ENCODE measurements at regions not wholly inside any gene's neighbourhood (a gene's known extent, or its start where the extent isn't known, plus 50 kb on each side); places are given as distances from the start of the nearest gene placed in this dataset.

DNA sequence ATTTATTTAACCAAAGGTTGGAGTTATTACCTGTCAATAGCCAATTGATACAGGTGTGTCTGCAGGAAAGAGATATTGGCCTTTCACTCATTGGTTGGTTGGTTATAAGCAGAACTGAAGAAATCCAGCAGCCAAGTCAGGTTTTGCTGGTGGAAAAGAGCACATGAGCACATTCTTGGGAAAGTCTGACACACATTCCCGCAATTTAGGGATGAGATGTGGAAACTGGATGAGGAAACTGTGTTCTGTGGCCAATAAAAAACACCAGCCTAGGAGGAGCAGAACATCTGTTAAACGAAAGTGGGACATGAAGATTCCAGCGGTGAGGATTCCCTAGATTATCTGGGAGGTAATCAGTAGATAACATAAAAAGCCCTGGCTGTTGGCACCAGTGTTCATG, 567.4 kb upstream of the CPEB2 start:
- TF ChIP-seq, protein P1, sequence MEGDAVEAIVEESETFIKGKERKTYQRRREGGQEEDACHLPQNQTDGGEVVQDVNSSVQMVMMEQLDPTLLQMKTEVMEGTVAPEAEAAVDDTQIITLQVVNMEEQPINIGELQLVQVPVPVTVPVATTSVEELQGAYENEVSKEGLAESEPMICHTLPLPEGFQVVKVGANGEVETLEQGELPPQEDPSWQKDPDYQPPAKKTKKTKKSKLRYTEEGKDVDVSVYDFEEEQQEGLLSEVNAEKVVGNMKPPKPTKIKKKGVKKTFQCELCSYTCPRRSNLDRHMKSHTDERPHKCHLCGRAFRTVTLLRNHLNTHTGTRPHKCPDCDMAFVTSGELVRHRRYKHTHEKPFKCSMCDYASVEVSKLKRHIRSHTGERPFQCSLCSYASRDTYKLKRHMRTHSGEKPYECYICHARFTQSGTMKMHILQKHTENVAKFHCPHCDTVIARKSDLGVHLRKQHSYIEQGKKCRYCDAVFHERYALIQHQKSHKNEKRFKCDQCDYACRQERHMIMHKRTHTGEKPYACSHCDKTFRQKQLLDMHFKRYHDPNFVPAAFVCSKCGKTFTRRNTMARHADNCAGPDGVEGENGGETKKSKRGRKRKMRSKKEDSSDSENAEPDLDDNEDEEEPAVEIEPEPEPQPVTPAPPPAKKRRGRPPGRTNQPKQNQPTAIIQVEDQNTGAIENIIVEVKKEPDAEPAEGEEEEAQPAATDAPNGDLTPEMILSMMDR (IDR thresholded peaks at IDR 0.05; ENCODE audit: low read depth, low read length): no peak
- no peak for DNase-seq (ENCODE audit: low read depth in 2 of 2)

GRCh38 chr4:14441561-14441960, 560.7 kb upstream of the CPEB2 start:
- TF ChIP-seq, protein P1 (IDR thresholded peaks at IDR 0.05; ENCODE audit: low read depth, low read length): no peak
- H3K4me3 ChIP-seq (replicated peaks in 1 of 2; ENCODE audit: low read depth in 2 of 2, low read length in 2 of 2): no peak overlapping the region
- no peak for DNase-seq (ENCODE audit: low read depth in 2 of 2)

More for the DNA sequence above, 567.4 kb upstream of the CPEB2 start:
- no peak overlapping the region for H3K4me3 ChIP-seq (replicated peaks in 1 of 2; ENCODE audit: low read depth in 2 of 2, low read length in 2 of 2)

DNA sequence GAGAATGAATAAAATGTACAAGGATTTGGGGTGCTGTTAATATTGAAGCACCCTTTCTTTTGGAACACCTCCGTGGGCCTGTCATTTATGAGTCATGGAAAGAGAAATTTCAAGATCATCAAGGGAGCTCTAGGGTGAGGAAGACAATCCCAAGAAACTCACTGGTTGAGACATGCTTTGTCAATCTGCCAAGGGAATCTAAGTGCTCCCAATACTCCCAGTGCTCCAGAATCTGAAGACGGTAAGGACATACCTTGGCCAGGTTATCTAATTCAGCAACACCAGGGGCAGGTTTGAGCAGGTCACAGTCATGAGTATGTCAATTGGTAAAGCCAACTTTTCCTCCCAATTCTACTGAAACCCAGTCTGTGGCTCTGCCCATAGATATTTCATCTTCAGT, 556.4 kb upstream of the CPEB2 start:
- TF ChIP-seq, protein P1 (IDR thresholded peaks at IDR 0.05; ENCODE audit: low read depth, low read length): no peak
- peak in 1 of 2 donors; percentile 22 for DNase-seq (ENCODE audit: low read depth in 2 of 2)
- H3K4me3 ChIP-seq (replicated peaks in 1 of 2; ENCODE audit: low read depth in 2 of 2, low read length in 2 of 2): no peak overlapping the region

- peak; percentile 6 to 52 for DNase-seq (ENCODE audit: low read depth in 2 of 2)
- H3K4me3 ChIP-seq (replicated peaks in 1 of 2; ENCODE audit: low read depth in 2 of 2, low read length in 2 of 2): no peak overlapping the region
- TF ChIP-seq, protein P1 (IDR thresholded peaks at IDR 0.05; ENCODE audit: low read depth, low read length): no peak
Measured at GRCh38 chr4:14446311-14446710, 556.0 kb upstream of the CPEB2 start.

- TF ChIP-seq, protein P1 (IDR thresholded peaks at IDR 0.05; ENCODE audit: low read depth, low read length): no peak
- no peak overlapping the region for H3K4me3 ChIP-seq (replicated peaks in 1 of 2; ENCODE audit: low read depth in 2 of 2, low read length in 2 of 2)
- DNase-seq (ENCODE audit: low read depth in 2 of 2): no peak
Measured at GRCh38 chr4:14446904-14447303, 555.4 kb upstream of the CPEB2 start.

DNA sequence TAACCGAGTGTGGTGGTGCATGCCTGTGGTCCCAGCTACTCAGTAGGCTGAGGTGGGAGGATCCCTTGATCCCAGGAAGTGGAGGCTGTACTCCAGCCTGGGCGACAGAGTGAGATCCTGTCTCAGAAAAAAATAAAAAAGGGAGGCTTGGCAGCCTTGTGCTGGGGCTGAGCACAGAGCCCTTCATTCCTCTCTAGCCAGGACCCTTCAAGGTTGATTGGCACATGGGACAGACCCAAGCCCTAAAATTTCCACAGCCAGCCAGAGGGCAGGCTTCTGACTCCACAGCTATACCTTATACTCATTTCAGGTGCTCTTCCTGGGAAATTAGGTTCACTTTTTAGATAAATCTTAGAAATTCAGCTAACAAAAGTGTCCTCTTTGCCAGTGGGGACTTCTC, 553.0 kb upstream of the CPEB2 start:
- H3K4me3 ChIP-seq (replicated peaks in 1 of 2; ENCODE audit: low read depth in 2 of 2, low read length in 2 of 2): no peak overlapping the region
- TF ChIP-seq, protein P1 (IDR thresholded peaks at IDR 0.05; ENCODE audit: low read depth, low read length): no peak
- DNase-seq (ENCODE audit: low read depth in 2 of 2): no peak

- H3K4me3 ChIP-seq (replicated peaks in 1 of 2; ENCODE audit: low read depth in 2 of 2, low read length in 2 of 2): no peak overlapping the region
- TF ChIP-seq, protein P1 (IDR thresholded peaks at IDR 0.05; ENCODE audit: low read depth, low read length): no peak
- no peak for DNase-seq (ENCODE audit: low read depth in 2 of 2)
Measured at GRCh38 chr4:14452001-14452400, 550.3 kb upstream of the CPEB2 start.

Measured in cardiac fibroblast (primary cell).